Stomach smooth muscle (tissue), 2 donors: ENCODE measurements at regions not wholly inside any gene's neighbourhood (a gene's known extent, or its start where the extent isn't known, plus 50 kb on each side); places are given as distances from the start of the nearest gene placed in this dataset.
"Not testable (repeated sequence)": the region's sequence is repeated elsewhere in the genome, so short reads cannot be mapped to it uniquely, and the experiment has no call there.

Experiments used
- H3K27ac ChIP-seq: one replicate; pipeline ENCODE4 v1.7.0; 2013; ENCODE audit warnings: mild to moderate bottlenecking, low read length, inconsistent platforms
- H3K27me3 ChIP-seq, 2 donors: one replicate each; pipeline ENCODE4 v1.7.0; 2013; ENCODE audit warnings: low read length in 2 of 2; ENCODE audit not compliant: insufficient read depth in 2 of 2, control insufficient read depth in 1 of 2
- H3K36me3 ChIP-seq, 2 donors: one replicate each; pipeline ENCODE4 v1.7.0; 2013; ENCODE audit warnings: low read length in 2 of 2; ENCODE audit not compliant: control insufficient read depth in 2 of 2, insufficient read depth in 2 of 2
- H3K4me1 ChIP-seq: one replicate; pipeline ENCODE4 v1.7.0; 2013; ENCODE audit warnings: low read length; ENCODE audit not compliant: control insufficient read depth, insufficient read depth
- H3K4me3 ChIP-seq, 2 donors: one replicate each; pipeline ENCODE4 v1.7.0; 2013; ENCODE audit warnings: low read length in 2 of 2
- H3K9ac ChIP-seq, 2 donors: one replicate each; pipeline ENCODE4 v1.7.0; 2013; ENCODE audit warnings: low read length in 2 of 2, mild to moderate bottlenecking in 1 of 2
- H3K9me3 ChIP-seq, 2 donors: one replicate each; pipeline ENCODE4 v1.7.0; 2013; ENCODE audit warnings: low read length in 2 of 2; ENCODE audit not compliant: control insufficient read depth in 2 of 2
- donor health status: healthy.
- donor health status: Pancreatic carcinoma.

- no peak overlapping the region for H3K4me3 ChIP-seq
- H3K4me1 ChIP-seq = no peaks in the 10 kb centered on the region
- H3K36me3 ChIP-seq = no peaks in the 10 kb centered on the region
- no peaks in the 10 kb centered on the region for H3K27me3 ChIP-seq
- H3K9ac ChIP-seq = no peak overlapping the region
- no peak overlapping the region for H3K27ac ChIP-seq
- H3K9me3 ChIP-seq = no peaks in the 10 kb centered on the region
Observed at GRCh38 chr6:76992553-76992952, 470.7 kb downstream of the HTR1B start.

- Histone ChIP-seq H3K36me3 (no peaks in the 10 kb centered on the region), H3K27ac (no peak overlapping the region), H3K4me1 (no peaks in the 10 kb centered on the region), H3K27me3 (no peaks in the 10 kb centered on the region), H3K4me3 (no peak overlapping the region), H3K9me3 (no peaks in the 10 kb centered on the region), H3K9ac (no peak overlapping the region)
Observed at GRCh38 chr6:76984572-76984971, 478.7 kb downstream of the HTR1B start.

- H3K9ac ChIP-seq = no peak overlapping the region
- H3K36me3 ChIP-seq = no peaks in the 10 kb centered on the region
- no peak overlapping the region for H3K27ac ChIP-seq
- no peak overlapping the region for H3K4me3 ChIP-seq
- H3K4me1 ChIP-seq = no peaks in the 10 kb centered on the region
- H3K27me3 ChIP-seq = no peaks in the 10 kb centered on the region
- H3K9me3 ChIP-seq = no peaks in the 10 kb centered on the region
Observed at GRCh38 chr6:76982476-76983199, 480.7 kb downstream of the HTR1B start.

GRCh38 chr6:76972474-76972873, 490.8 kb downstream of the HTR1B start:
- Histone ChIP-seq H3K4me1 (no peaks in the 10 kb centered on the region), H3K36me3 (no peaks in the 10 kb centered on the region), H3K27ac (no peak overlapping the region), H3K9ac (no peak overlapping the region), H3K9me3 (no peaks in the 10 kb centered on the region), H3K27me3 (no peaks in the 10 kb centered on the region), H3K4me3 (no peak overlapping the region)

- not testable (repeated sequence) for H3K9ac ChIP-seq, H3K4me1 ChIP-seq, H3K27ac ChIP-seq, H3K27me3 ChIP-seq, H3K9me3 ChIP-seq, H3K4me3 ChIP-seq, H3K36me3 ChIP-seq
Observed at GRCh38 chr6:76959177-76959576, 504.1 kb downstream of the HTR1B start.

GRCh38 chr6:76942203-76942966, 520.9 kb downstream of the HTR1B start:
- Histone ChIP-seq H3K9me3 (peaks cover 0 to 2% of the 10 kb centered on the region in 2 donors), H3K27ac (no peak overlapping the region), H3K4me3 (no peak overlapping the region), H3K9ac (no peak overlapping the region), H3K36me3 (no peaks in the 10 kb centered on the region), H3K27me3 (no peaks in the 10 kb centered on the region), H3K4me1 (no peaks in the 10 kb centered on the region)

- H3K4me3 ChIP-seq = no peak overlapping the region
- H3K9me3 ChIP-seq = peaks cover 0 to 2% of the 10 kb centered on the region in 2 donors
- no peak overlapping the region for H3K9ac ChIP-seq
- no peaks in the 10 kb centered on the region for H3K4me1 ChIP-seq
- H3K27ac ChIP-seq = no peak overlapping the region
- H3K27me3 ChIP-seq = no peaks in the 10 kb centered on the region
- H3K36me3 ChIP-seq = no peaks in the 10 kb centered on the region
Observed at GRCh38 chr6:76940191-76940590, 523.1 kb downstream of the HTR1B start.

- Histone ChIP-seq H3K9me3 (no peaks in the 10 kb centered on the region), H3K4me1 (no peaks in the 10 kb centered on the region), H3K9ac (no peak overlapping the region), H3K4me3 (no peak overlapping the region), H3K27ac (no peak overlapping the region), H3K36me3 (no peaks in the 10 kb centered on the region), H3K27me3 (no peaks in the 10 kb centered on the region)
Observed at GRCh38 chr6:76914737-76915136, 548.6 kb downstream of the HTR1B start.

GRCh38 chr6:76905541-76905940, 557.8 kb downstream of the HTR1B start:
- H3K27me3 ChIP-seq, H3K27ac ChIP-seq, H3K9ac ChIP-seq, H3K36me3 ChIP-seq, H3K9me3 ChIP-seq, H3K4me3 ChIP-seq, H3K4me1 ChIP-seq: not testable (repeated sequence)

GRCh38 chr6:76892542-76892941, 570.7 kb downstream of the HTR1B start:
- Histone ChIP-seq H3K36me3 (no peaks in the 10 kb centered on the region), H3K9me3 (no peaks in the 10 kb centered on the region), H3K9ac (no peak overlapping the region), H3K27ac (no peak overlapping the region), H3K4me3 (no peak overlapping the region), H3K27me3 (no peaks in the 10 kb centered on the region), H3K4me1 (no peaks in the 10 kb centered on the region)

- Histone ChIP-seq H3K9ac (no peak overlapping the region), H3K36me3 (no peaks in the 10 kb centered on the region), H3K9me3 (no peaks in the 10 kb centered on the region), H3K4me1 (no peaks in the 10 kb centered on the region), H3K27me3 (no peaks in the 10 kb centered on the region), H3K27ac (no peak overlapping the region), H3K4me3 (no peak overlapping the region)
Observed at GRCh38 chr6:76888351-76888750, 574.9 kb downstream of the HTR1B start.
